HFFc6 (cell line): ENCODE measurements at regions not wholly inside any gene's neighbourhood (a gene's known extent, or its start where the extent isn't known, plus 50 kb on each side); places are given as distances from the start of the nearest gene placed in this dataset.

Source experiments
- DNase-seq: peaks from one replicate; pipeline ENCODE4 v3.0.0-alpha.2; 2018
- H3K27ac Mint-ChIP-seq: 2 replicates; pipeline ENCODE4 v1.8.0; 2020; ENCODE audit warnings: mild to moderate bottlenecking, mixed read lengths
- H3K27me3 Mint-ChIP-seq: 2 replicates; pipeline ENCODE4 v1.8.0; 2021; ENCODE audit warnings: mild to moderate bottlenecking, moderate library complexity, mixed read lengths; ENCODE audit not compliant: insufficient read depth
- H3K36me3 Mint-ChIP-seq: 2 replicates; pipeline ENCODE4 v1.8.0; 2021; ENCODE audit warnings: low read depth, mixed read lengths
- H3K4me1 Mint-ChIP-seq: 2 replicates; pipeline ENCODE4 v1.8.0; 2020; ENCODE audit warnings: low read depth, mixed read lengths
- H3K4me3 Mint-ChIP-seq: 2 replicates; pipeline ENCODE4 v1.8.0; 2020; ENCODE audit warnings: mild to moderate bottlenecking, moderate library complexity, mixed read lengths
- H3K9me3 Mint-ChIP-seq: 2 replicates; pipeline ENCODE4 v1.8.0; 2020; ENCODE audit warnings: mild to moderate bottlenecking, mixed read lengths
- CTCF ChIP-seq: fragments of 200-600 bp; sonication (generic); IDR thresholded peaks from 2 replicates; pipeline ENCODE4 v1.5.0; 2021; ENCODE audit warnings: antibody characterized with exemption, mild to moderate bottlenecking

- Mint-ChIP-seq H3K27ac (no peak overlapping the region), H3K27me3 (peaks cover 2% of the 10 kb centered on the region), H3K9me3 (no peaks in the 10 kb centered on the region; the same call in 1 of the 2 replicates), H3K36me3 (no peaks in the 10 kb centered on the region), H3K4me1 (peaks cover 15% of the 10 kb centered on the region), H3K4me3 (no peak overlapping the region)
- no peak for TF ChIP-seq CTCF
- DNase-seq: no peak
Observed at GRCh38 chr9:134521817-134522501, 119.6 kb upstream of the COL5A1 start.

- Mint-ChIP-seq H3K4me1 (peaks cover 19% of the 10 kb centered on the region), H3K27me3 (peaks cover 2% of the 10 kb centered on the region), H3K27ac (no peak overlapping the region), H3K9me3 (no peaks in the 10 kb centered on the region; the same call in 1 of the 2 replicates), H3K4me3 (no peak overlapping the region), H3K36me3 (no peaks in the 10 kb centered on the region)
- no peak for DNase-seq
- TF ChIP-seq CTCF: no peak
Observed at GRCh38 chr9:134522502-134522848, 119.1 kb upstream of the COL5A1 start.

GRCh38 chr9:134522976-134523375 is 118.6 kb upstream of the COL5A1 start:
- Mint-ChIP-seq H3K4me3 (no peak overlapping the region), H3K9me3 (no peaks in the 10 kb centered on the region; the same call in 1 of the 2 replicates), H3K4me1 (peaks cover 19% of the 10 kb centered on the region), H3K27ac (no peak overlapping the region), H3K27me3 (peaks cover 2% of the 10 kb centered on the region), H3K36me3 (no peaks in the 10 kb centered on the region)
- no peak for TF ChIP-seq CTCF
- DNase-seq: no peak

GRCh38 chr9:134525070-134525815 is 116.4 kb upstream of the COL5A1 start:
- H3K27ac Mint-ChIP-seq: no peak overlapping the region
- TF ChIP-seq CTCF: no peak

GRCh38 chr9:134525841-134526583 is 115.6 kb upstream of the COL5A1 start:
- Mint-ChIP-seq H3K27ac (peak overlapping the region; percentile 77), H3K9me3 (peaks cover 13% of the 10 kb centered on the region), H3K27me3 (peaks cover 2% of the 10 kb centered on the region), H3K36me3 (peaks cover 17% of the 10 kb centered on the region), H3K4me3 (peak overlapping the region; percentile 78), H3K4me1 (peaks cover 19% of the 10 kb centered on the region)
- DNase-seq: peak; percentile 55
- peak; percentile 59 for TF ChIP-seq CTCF

More at GRCh38 chr9:134525070-134525815, 116.4 kb upstream of the COL5A1 start:
- H3K4me3 Mint-ChIP-seq: no peak overlapping the region; the same call in 1 of the 2 replicates
- peaks cover 9% of the 10 kb centered on the region for H3K36me3 Mint-ChIP-seq
- no peak for DNase-seq
- H3K27me3 Mint-ChIP-seq: peaks cover 2% of the 10 kb centered on the region
- H3K9me3 Mint-ChIP-seq: peaks cover 6% of the 10 kb centered on the region
- peaks cover 19% of the 10 kb centered on the region for H3K4me1 Mint-ChIP-seq
